ENCODE measurements at regions not wholly inside any gene's neighbourhood (a gene's known extent, or its start where the extent isn't known, plus 50 kb on each side); places are given as distances from the start of the nearest gene placed in this dataset.
"Not testable (repeated sequence)": the region's sequence is repeated elsewhere in the genome, so short reads cannot be mapped to it uniquely, and the experiment has no call there.

- DNase-seq (no peak), ATAC-seq (ENCODE audit: poor library complexity) (no peak)
- intact Hi-C loops (cut with DNase I) = no loop called here
These were observed 142.4 kb upstream of the ZNF608 start for GRCh38 chr5:124888622-124889485.

GRCh38 chr5:124889486-124889825 lies 143.0 kb upstream of the ZNF608 start:
- DNase-seq (no peak), ATAC-seq (ENCODE audit: poor library complexity) (no peak)
- intact Hi-C loops (cut with DNase I) = no loop called here

- ATAC-seq (ENCODE audit: poor library complexity) (no peak), DNase-seq (no peak)
- intact Hi-C loops (cut with DNase I) = no loop called here
These were observed 143.4 kb upstream of the ZNF608 start for GRCh38 chr5:124889850-124890249.

- DNase-seq; intact Hi-C loops (cut with DNase I); ATAC-seq (ENCODE audit: poor library complexity): not testable (repeated sequence)
These were observed 144.0 kb upstream of the ZNF608 start for GRCh38 chr5:124890442-124890841.

GRCh38 chr5:124891179-124891578 lies 144.7 kb upstream of the ZNF608 start:
- intact Hi-C loops (cut with DNase I) = no loop called here
- DNase-seq = no peak
- ATAC-seq (ENCODE audit: poor library complexity) = no peak

GRCh38 chr5:124892185-124892848 lies 145.9 kb upstream of the ZNF608 start:
- no peak for DNase-seq
- ATAC-seq (ENCODE audit: poor library complexity) = no peak
- intact Hi-C loops (cut with DNase I) = no loop called here

GRCh38 chr5:124894541-124894940 lies 148.1 kb upstream of the ZNF608 start:
- intact Hi-C loops (cut with DNase I) = no loop called here
- DNase-seq (no peak), ATAC-seq (ENCODE audit: poor library complexity) (no peak)

GRCh38 chr5:124895236-124895635 lies 148.8 kb upstream of the ZNF608 start:
- ATAC-seq (ENCODE audit: poor library complexity) (no peak), DNase-seq (no peak)
- intact Hi-C loops (cut with DNase I) = no loop called here

- DNase-seq = no peak
- intact Hi-C loops (cut with DNase I) = loop anchor here (10.0 kb wide), 1 partner anchor 246 kb away; no protein-coding TSS in a partner anchor
- ATAC-seq (ENCODE audit: poor library complexity) = no peak
These were observed 154.6 kb upstream of the ZNF608 start for GRCh38 chr5:124901081-124901480.

- intact Hi-C loops (cut with DNase I) = loop anchor here (10.0 kb wide), 1 partner anchor 247 kb away; no protein-coding TSS in a partner anchor
- ATAC-seq (ENCODE audit: poor library complexity) (no peak), DNase-seq (no peak)
These were observed 155.8 kb upstream of the ZNF608 start for GRCh38 chr5:124902097-124902821.

GRCh38 chr5:124905256-124906130 lies 159.1 kb upstream of the ZNF608 start:
- DNase-seq (no peak), ATAC-seq (ENCODE audit: poor library complexity) (no peak)
- intact Hi-C loops (cut with DNase I) = loop anchor here (2.0 to 10.0 kb wide), 2 partner anchors 157 to 251 kb away; no protein-coding TSS in a partner anchor

- ATAC-seq (ENCODE audit: poor library complexity) (peak; percentile 92), DNase-seq (peak; percentile 79)
- intact Hi-C loops (cut with DNase I) = loop anchor here (2.0 to 10.0 kb wide), 2 partner anchors 158 to 252 kb away; no protein-coding TSS in a partner anchor
These were observed 160.1 kb upstream of the ZNF608 start for GRCh38 chr5:124906339-124907097.

GRCh38 chr5:124907098-124907644 lies 160.7 kb upstream of the ZNF608 start:
- no peak for ATAC-seq (ENCODE audit: poor library complexity)
- no peak for DNase-seq
- intact Hi-C loops (cut with DNase I) = loop anchor here (2.0 to 10.0 kb wide), 2 partner anchors 158 to 252 kb away; no protein-coding TSS in a partner anchor

GRCh38 chr5:124908581-124909451 lies 162.4 kb upstream of the ZNF608 start:
- peak; percentile 51 for ATAC-seq (ENCODE audit: poor library complexity)

GRCh38 chr5:124909734-124910133 lies 163.3 kb upstream of the ZNF608 start:
- intact Hi-C loops (cut with DNase I) = loop anchor here (10.0 kb wide), 1 partner anchor 255 kb away; no protein-coding TSS in a partner anchor
- ATAC-seq (ENCODE audit: poor library complexity) (no peak), DNase-seq (no peak)

More at GRCh38 chr5:124908581-124909451, 162.4 kb upstream of the ZNF608 start:
- no peak for DNase-seq
- intact Hi-C loops (cut with DNase I) = loop anchor here (10.0 kb wide), 1 partner anchor 254 kb away; no protein-coding TSS in a partner anchor

GRCh38 chr5:124910354-124911016 lies 164.0 kb upstream of the ZNF608 start:
- DNase-seq (no peak), ATAC-seq (ENCODE audit: poor library complexity) (no peak)
- intact Hi-C loops (cut with DNase I) = no loop called here
